NCI-H524 treated with DMSO at 0.1 percent for 48 hours (cell line): ENCODE measurements at regions not wholly inside any gene's neighbourhood (a gene's known extent, or its start where the extent isn't known, plus 50 kb on each side); places are given as distances from the start of the nearest gene placed in this dataset.

Experiments
- DNase-seq: peaks from one replicate; lab custom pipeline; 2025; lab: John Stamatoyannopoulos, UW

- DNase-seq: no peak
Observed at GRCh38 chr20:7347409-7347808, 579.9 kb downstream of the BMP2 start.

- no peak for DNase-seq
Observed at GRCh38 chr20:7348253-7348652, 580.8 kb downstream of the BMP2 start.

DNA sequence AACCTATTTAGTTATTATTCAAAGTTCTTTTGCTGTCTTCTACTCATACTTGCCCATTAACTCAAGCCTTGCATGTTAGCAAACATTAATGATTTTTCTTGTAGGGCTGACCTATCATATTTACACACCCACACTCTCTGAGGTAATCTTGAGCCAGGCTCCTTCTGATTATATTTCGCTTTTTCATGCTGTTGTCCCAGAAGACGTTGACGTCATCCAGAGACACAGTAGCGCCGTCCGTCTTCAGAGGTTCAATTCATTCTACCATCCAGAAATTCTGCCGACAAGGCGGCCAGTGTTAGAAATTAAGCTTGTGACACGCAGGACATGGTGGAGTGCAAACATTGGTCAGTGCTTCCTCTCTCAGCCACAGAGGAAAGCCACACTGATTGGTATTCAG, 584.7 kb downstream of the BMP2 start:
- DNase-seq: no peak

GRCh38 chr20:7355051-7355450, 585.2 kb downstream of the HAO1 start:
- no peak for DNase-seq

DNA sequence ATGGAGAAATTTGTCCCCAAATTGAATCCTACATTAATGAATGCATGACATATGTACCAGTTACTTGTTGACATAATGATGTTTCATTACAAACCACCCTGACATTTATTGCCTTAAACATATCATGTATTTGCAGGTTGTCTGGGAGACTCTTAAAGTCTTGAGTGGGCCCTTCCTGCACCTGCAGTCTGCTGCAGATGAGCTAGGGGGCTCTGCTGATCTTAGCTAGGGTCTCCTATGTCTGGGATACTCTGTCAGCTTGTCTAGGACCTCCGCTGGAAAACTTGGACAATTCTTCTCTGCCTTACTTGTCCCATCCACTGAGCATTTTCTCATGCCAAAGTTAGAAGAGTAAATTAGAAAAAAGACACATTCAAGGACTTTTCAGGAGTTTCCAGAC, 581.6 kb downstream of the HAO1 start:
- DNase-seq: no peak

DNA sequence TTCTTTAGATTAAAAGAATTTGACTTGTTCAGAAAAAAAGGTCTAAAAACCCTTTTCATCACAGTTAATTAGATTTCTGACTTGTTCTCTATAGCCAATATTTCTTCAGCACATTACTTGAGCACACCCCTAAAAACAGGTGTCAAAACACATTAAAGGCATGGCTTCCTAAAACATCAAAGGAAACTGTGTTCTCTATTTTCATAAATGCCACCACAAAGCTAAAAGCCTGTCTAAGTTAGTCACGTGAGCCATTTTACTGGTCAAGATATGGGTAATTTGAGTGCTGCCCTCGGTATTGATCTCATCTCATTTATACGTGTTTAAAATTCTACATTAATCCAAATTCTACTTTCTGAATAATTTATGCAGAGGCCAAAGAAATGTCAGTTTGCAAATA, 580.5 kb downstream of the HAO1 start:
- no peak for DNase-seq

- no peak for DNase-seq
Observed at GRCh38 chr20:7361321-7361720, 578.9 kb downstream of the HAO1 start.

DNA sequence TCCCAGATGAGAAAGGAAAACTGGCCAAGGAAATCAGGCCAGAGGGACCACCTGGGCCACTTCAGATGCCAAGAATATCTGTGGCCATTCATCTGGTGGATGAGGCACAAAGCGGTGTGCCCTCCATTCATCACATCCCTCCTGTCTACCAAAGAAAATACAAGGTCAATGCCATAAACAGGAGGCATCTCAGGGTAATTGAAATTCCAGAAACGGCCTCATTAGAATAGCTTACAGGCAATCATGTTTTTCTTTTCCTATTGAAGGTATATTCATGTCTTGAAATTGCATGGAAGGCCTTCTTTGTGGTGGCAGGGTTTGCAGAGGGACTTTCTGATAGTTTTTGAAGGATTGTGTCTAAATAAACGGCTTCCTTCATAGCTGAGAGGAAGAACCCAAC, 578.3 kb downstream of the HAO1 start:
- DNase-seq: no peak

DNA sequence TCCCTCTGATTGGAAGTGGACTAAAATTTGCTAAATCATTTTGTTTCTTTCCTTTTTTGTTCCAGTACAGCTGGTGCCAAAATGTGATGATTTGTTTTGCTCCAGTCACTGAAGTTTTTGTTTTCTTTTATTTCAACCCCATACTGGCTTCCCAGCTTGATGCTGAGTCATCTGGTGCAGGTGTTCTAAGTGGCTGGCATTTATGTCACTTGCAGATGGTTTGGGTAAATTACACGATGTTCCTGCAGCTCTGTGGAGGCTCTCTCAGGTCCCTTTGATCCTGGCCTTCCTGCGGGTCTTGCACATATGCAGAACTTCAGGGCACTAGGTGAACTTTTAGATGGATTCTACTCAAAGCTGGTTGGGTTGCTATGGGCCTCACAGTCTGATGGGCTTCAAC, 577.7 kb downstream of the HAO1 start:
- DNase-seq: no peak

DNA sequence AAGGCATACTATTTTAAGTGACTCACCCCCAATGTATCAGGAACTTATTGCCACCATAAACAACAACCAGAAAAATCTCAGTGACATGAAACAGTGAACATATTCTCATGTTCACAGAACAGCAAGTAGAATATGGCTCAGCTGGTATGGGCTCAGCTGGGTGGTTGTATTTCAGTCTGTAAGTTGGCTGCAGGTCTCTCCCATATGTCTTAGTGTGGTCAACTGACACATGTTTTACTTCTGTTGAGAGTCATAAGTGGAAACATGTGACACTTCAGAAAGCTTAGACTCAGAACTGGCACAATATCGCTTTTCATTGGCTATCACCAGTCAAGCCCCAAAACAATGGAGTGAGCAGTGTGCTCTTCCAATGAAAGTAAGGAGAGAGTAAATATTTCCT, 574.1 kb downstream of the HAO1 start:
- DNase-seq: no peak

DNA sequence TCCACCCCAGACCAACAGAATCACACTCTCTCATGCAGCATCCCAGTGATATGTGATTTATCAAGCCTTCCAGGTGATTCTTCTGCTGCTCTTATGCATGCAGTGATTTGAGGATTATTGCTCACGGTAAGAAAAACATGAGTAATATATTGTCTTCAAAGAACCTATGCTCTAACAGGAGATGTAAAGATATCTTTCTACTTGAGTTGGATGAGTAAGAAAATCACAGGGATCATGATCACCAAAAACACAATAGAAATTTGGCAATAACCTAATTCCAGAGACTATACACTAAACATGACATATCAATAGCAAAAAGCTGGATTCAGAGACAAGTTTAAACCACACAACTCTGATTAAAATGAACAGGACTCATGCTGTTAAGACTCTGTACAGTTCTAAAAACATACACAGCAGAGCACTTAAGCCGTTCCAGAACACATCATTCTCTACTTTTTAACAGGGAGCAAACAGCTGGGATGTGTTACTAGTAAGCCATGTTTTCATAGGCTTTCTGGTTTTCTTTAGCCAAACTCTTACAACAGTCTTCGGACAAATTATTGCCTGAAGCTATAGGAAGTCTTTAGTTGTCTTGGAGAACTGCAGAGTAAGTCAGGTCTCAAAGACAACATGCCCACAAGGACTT, 568.6 kb downstream of the HAO1 start:
- no peak for DNase-seq

DNA sequence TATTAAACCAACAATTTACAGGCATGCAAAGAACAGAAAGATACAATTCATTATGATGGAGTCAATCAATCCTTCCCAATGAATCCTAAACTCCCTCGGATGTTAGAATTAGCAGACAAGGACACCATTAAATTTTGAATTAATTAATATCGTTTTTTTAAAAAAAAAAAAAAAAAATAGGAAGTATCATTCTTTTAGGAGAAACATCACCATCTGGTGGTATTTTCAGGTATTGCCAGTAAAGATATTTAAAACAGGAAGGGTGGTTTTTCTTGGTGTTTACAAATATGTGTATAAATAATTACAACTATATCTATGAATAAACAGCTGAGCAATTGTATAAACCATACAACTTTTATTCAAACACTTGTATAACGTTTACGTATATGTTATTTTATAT, 564.4 kb downstream of the HAO1 start:
- DNase-seq: no peak

GRCh38 chr20:7378864-7379605, 561.2 kb downstream of the HAO1 start:
- DNase-seq: no peak

- no peak for DNase-seq
Observed at GRCh38 chr20:7379621-7380220, 560.5 kb downstream of the HAO1 start.

DNA sequence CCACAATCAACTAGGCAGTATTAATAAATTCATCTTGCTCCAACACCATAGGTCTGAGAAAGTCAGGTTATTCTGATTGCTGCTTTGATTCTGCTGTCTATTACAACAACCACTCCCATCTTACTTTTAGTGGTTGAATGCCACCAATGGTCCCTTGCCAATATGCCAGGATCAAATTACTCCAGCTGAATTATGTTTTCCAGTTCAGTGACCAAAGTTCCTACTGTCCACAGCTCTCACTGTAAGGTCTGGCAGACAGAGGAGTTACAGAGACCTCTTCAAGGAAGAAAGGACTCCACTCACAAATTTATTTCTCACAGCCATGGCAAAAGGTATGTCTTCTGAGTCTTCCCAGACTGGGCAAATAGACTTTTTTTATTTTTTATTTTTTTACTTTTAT, 557.0 kb downstream of the HAO1 start:
- no peak for DNase-seq

GRCh38 chr20:7387638-7388193, 552.5 kb downstream of the HAO1 start:
- no peak for DNase-seq

- DNase-seq: no peak
Observed at GRCh38 chr20:7389216-7389615, 551.0 kb downstream of the HAO1 start.

- no peak for DNase-seq
Observed at GRCh38 chr20:7392542-7393206, 547.6 kb downstream of the HAO1 start.

DNA sequence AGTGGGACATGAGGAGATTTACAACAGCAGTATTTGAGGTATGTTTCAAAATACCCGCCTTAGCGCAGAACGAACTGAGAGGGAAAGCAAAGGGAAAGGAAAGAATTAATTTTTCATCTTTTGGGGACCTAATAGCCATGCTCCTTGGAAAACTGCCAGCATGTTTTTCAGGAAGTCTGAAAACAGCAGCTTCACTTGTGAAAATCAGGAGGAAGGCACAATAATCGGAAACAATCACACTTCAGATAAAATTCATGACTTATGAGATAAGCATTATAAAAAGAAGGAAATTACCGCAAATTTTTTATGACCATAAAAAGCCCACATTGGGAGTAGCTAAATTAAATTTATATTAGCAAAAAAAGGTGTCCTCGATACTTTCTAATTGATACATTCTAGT, 541.1 kb downstream of the HAO1 start:
- DNase-seq: no peak

DNA sequence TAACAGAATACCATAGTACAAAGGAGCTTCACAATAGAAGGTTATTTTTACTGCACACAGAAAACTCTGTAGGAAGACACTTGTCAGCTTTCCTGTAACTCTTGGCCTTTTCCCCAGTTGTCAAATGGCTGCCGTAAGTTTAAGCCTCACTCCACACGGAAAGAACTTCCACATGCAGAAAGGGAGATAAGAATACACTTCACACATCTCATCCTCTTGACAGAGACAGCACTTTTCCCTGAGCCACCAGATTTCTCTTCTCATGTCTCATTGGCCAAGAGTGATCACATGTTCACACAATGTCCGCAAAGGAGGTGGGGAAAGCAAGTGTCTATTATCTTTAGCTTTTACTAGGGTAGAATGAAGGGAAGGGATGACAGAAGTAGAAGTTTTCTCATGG, 540.7 kb downstream of the HAO1 start:
- DNase-seq: no peak

GRCh38 chr20:7406671-7407070, 533.6 kb downstream of the HAO1 start:
- no peak for DNase-seq

DNA sequence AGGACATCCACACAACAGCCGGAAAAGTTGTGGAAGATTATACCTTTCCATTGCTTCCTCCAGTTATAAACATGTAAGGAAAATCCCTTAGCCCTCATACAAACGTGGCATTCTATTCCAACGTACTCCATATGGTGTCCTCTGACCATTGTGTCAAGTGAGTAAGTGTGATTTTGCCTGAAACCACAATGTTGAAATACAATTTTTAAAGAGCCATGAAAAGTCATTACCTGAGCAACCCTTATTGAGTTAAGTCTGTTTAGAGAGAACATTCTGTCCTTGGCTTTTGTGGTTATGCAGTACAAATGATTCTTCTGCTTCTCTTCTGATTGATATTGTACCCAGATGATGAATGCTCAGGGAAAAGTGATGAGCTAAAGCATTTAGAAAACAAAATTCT, 530.1 kb downstream of the HAO1 start:
- no peak for DNase-seq

DNA sequence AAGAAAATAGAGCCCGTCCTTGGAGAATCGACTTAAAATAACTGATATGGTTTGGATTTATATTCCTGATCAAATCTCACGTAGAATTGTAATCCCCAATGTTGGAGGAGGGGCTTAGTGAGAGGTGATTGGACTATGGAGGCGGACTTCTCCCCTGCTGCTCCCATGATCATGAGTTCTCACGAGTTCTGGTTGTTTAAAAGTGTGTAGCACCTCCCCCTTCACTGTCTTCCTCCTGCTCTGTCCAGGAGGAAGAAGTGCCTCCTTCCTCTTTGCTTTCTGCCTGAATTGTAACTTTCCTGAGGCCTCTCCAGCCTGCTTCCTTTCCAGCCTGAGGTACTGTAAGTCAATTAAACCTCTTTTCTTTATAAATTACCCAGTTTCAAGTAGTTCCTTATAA, 529.2 kb downstream of the HAO1 start:
- DNase-seq: no peak
